Breast epithelium (tissue), 3 donors: ENCODE measurements at regions not wholly inside any gene's neighbourhood (a gene's known extent, or its start where the extent isn't known, plus 50 kb on each side); places are given as distances from the start of the nearest gene placed in this dataset.

Experiments
- POLR2A ChIP-seq: fragments of 450-650 bp; IDR thresholded peaks from one replicate; pipeline ENCODE4 v1.6.1; 2016; ENCODE audit warnings: antibody characterized with exemption, mild to moderate bottlenecking, moderate library complexity
- POLR2AphosphoS5 ChIP-seq, 3 donors: sonication (generic); formaldehyde crosslinking; IDR thresholded peaks; one replicate each; pipeline ENCODE4 v1.6.1; 2017; ENCODE audit warnings: antibody characterized with exemption in 3 of 3
- TF ChIP-seq, protein P1 (sequence below), 3 donors: fragments of 450-650 bp; IDR thresholded peaks; one replicate each; pipeline ENCODE4 v1.5.1; 2016 to 2017; ENCODE audit warnings: antibody characterized with exemption in 3 of 3, mild to moderate bottlenecking in 3 of 3, moderate library complexity in 3 of 3

- TF ChIP-seq POLR2A: no peak
- TF ChIP-seq, protein P1, sequence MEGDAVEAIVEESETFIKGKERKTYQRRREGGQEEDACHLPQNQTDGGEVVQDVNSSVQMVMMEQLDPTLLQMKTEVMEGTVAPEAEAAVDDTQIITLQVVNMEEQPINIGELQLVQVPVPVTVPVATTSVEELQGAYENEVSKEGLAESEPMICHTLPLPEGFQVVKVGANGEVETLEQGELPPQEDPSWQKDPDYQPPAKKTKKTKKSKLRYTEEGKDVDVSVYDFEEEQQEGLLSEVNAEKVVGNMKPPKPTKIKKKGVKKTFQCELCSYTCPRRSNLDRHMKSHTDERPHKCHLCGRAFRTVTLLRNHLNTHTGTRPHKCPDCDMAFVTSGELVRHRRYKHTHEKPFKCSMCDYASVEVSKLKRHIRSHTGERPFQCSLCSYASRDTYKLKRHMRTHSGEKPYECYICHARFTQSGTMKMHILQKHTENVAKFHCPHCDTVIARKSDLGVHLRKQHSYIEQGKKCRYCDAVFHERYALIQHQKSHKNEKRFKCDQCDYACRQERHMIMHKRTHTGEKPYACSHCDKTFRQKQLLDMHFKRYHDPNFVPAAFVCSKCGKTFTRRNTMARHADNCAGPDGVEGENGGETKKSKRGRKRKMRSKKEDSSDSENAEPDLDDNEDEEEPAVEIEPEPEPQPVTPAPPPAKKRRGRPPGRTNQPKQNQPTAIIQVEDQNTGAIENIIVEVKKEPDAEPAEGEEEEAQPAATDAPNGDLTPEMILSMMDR (IDR thresholded peaks at IDR 0.05): no peak
- no peak for TF ChIP-seq POLR2AphosphoS5 (IDR thresholded peaks at IDR 0.05)
Observed at GRCh38 chr6:88426005-88426404, 259.9 kb upstream of the CNR1 start.
